ENCODE measurements at regions not wholly inside any gene's neighbourhood (a gene's known extent, or its start where the extent isn't known, plus 50 kb on each side); places are given as distances from the start of the nearest gene placed in this dataset.

- H3K27me3 ChIP-seq (ENCODE audit: insufficient read depth, low read length) = no peaks in the 10 kb centered on the region
- no peak overlapping the region for H3K14ac ChIP-seq (ENCODE audit: low read length)
- no peak overlapping the region for H2BK120ac ChIP-seq (ENCODE audit: insufficient read depth, low read length, poor library complexity)
- no peak for DNase-seq
- no peaks in the 10 kb centered on the region for H3K79me1 ChIP-seq (ENCODE audit: low read length)
- no peaks in the 10 kb centered on the region for H3K79me2 ChIP-seq (ENCODE audit: control insufficient read depth, insufficient read depth, low read length, poor library complexity)
- H3K36me3 ChIP-seq (ENCODE audit: control insufficient read depth in 1 of 2, insufficient read depth in 2 of 2, low read length in 2 of 2) = no peaks in the 10 kb centered on the region
- no peak overlapping the region for H2BK5ac ChIP-seq (ENCODE audit: low read depth, low read length, poor library complexity)
- H4K91ac ChIP-seq (ENCODE audit: low read depth, low read length) = no peak overlapping the region
- H3K18ac ChIP-seq (ENCODE audit: low read length) = no peak overlapping the region
- no peak overlapping the region for H3K4me2 ChIP-seq (ENCODE audit: low read length)
- H3K23ac ChIP-seq (ENCODE audit: low read length) = no peak overlapping the region
- no peaks in the 10 kb centered on the region for H3K4me1 ChIP-seq (ENCODE audit: control insufficient read depth in 1 of 2, insufficient read depth in 2 of 2, low read length in 2 of 2)
- no peak overlapping the region for H3K9ac ChIP-seq (ENCODE audit: low read length)
- H4K12ac ChIP-seq (ENCODE audit: low read depth, low read length) = no peak overlapping the region
- no peaks in the 10 kb centered on the region for H3K9me3 ChIP-seq (ENCODE audit: insufficient read depth, low read depth, low read length)
- no peak overlapping the region for H2BK12ac ChIP-seq (ENCODE audit: low read length)
- H3K4ac ChIP-seq (ENCODE audit: low read depth, low read length) = no peak overlapping the region
- no peak overlapping the region for H2AK5ac ChIP-seq (ENCODE audit: low read length)
- no CpG with 5 or more reads among the region's 5 CpGs for WGBS (ENCODE audit: extremely low coverage, insufficient coverage, insufficient read length)
- no peak overlapping the region for H2AFZ ChIP-seq (ENCODE audit: insufficient read depth, low read length, poor library complexity)
- H4K8ac ChIP-seq (ENCODE audit: low read depth, low read length) = no peak overlapping the region
- H3K4me3 ChIP-seq (ENCODE audit: low read depth, low read length) = no peak overlapping the region
- H3K27ac ChIP-seq (ENCODE audit: low read depth, low read length) = no peak overlapping the region
Observed at GRCh38 chr10:85250304-85250703, 921.9 kb downstream of the CCSER2 start.

DNA sequence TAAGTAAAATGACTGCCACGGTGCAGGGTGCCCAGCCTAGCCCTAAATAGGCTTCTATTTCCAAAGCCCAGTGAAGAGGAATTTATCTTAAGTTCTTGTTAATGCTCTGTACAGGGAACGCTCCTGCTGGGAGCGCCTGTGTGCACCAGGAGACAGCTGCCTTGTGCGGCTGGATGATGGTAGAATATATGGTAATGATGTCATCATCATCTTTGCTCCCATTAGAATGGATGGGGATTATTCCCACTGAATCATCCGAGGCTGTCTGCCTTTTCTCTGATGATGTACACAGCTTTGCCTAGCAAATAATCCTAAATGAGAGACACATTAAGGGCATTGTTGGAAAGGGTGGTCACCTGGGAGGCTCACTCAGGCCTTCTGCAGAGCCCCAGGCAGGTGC, 928.1 kb downstream of the CCSER2 start:
- Histone ChIP-seq H2AK5ac (ENCODE audit: low read length) (no peak overlapping the region), H3K79me2 (ENCODE audit: control insufficient read depth, insufficient read depth, low read length, poor library complexity) (no peaks in the 10 kb centered on the region), H3K23ac (ENCODE audit: low read length) (no peak overlapping the region), H3K4me1 (ENCODE audit: control insufficient read depth in 1 of 2, insufficient read depth in 2 of 2, low read length in 2 of 2) (peaks cover 5 to 6% of the 10 kb centered on the region in 2 experiments), H3K4me3 (ENCODE audit: low read depth, low read length) (no peak overlapping the region), H3K9ac (ENCODE audit: low read length) (peak overlapping the region; percentile 25), H4K8ac (ENCODE audit: low read depth, low read length) (no peak overlapping the region), H4K12ac (ENCODE audit: low read depth, low read length) (no peak overlapping the region), H4K91ac (ENCODE audit: low read depth, low read length) (no peak overlapping the region), H2BK5ac (ENCODE audit: low read depth, low read length, poor library complexity) (no peak overlapping the region), H3K18ac (ENCODE audit: low read length) (no peak overlapping the region), H3K27ac (ENCODE audit: low read depth, low read length) (no peak overlapping the region), H3K9me3 (ENCODE audit: insufficient read depth, low read depth, low read length) (no peaks in the 10 kb centered on the region), H3K4me2 (ENCODE audit: low read length) (no peak overlapping the region), H3K14ac (ENCODE audit: low read length) (no peak overlapping the region), H3K36me3 (ENCODE audit: control insufficient read depth in 1 of 2, insufficient read depth in 2 of 2, low read length in 2 of 2) (no peaks in the 10 kb centered on the region), H3K27me3 (ENCODE audit: insufficient read depth, low read length) (no peaks in the 10 kb centered on the region), H2AFZ (ENCODE audit: insufficient read depth, low read length, poor library complexity) (no peak overlapping the region), H2BK120ac (ENCODE audit: insufficient read depth, low read length, poor library complexity) (no peak overlapping the region), H3K79me1 (ENCODE audit: low read length) (no peaks in the 10 kb centered on the region), H2BK12ac (ENCODE audit: low read length) (no peak overlapping the region), H3K4ac (ENCODE audit: low read depth, low read length) (no peak overlapping the region)
- DNase-seq = no peak
- no CpG with 5 or more reads among the region's 5 CpGs for WGBS (ENCODE audit: extremely low coverage, insufficient coverage, insufficient read length)

- Histone ChIP-seq H3K79me2 (ENCODE audit: control insufficient read depth, insufficient read depth, low read length, poor library complexity) (no peaks in the 10 kb centered on the region), H3K27me3 (ENCODE audit: insufficient read depth, low read length) (no peaks in the 10 kb centered on the region), H4K91ac (ENCODE audit: low read depth, low read length) (no peak overlapping the region)
Observed at GRCh38 chr10:85259908-85260307, 931.5 kb downstream of the CCSER2 start.

DNA sequence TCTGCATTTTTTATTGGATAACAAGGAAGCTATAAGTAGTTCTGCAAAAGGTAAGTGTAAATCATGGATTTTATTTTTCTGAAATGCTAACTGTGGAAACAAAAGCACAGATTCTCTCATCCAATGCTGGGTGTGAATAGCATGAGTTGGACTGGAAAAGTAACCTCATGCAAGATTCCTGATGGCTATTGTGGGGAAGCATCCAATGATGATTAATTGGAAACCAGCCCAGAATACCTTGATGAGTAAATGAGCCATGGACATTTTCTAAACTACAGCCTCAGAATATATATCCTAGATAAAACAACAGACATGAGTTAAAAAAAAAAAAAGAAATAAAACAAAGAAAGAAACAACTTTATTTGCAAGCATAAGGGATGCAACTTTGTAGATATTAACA, 934.6 kb downstream of the CCSER2 start:
- H4K12ac ChIP-seq (ENCODE audit: low read depth, low read length) = no peak overlapping the region
- no peak overlapping the region for H3K18ac ChIP-seq (ENCODE audit: low read length)
- H3K4me1 ChIP-seq (ENCODE audit: control insufficient read depth in 1 of 2, insufficient read depth in 2 of 2, low read length in 2 of 2) = peaks cover 5 to 6% of the 10 kb centered on the region in 2 experiments
- H4K8ac ChIP-seq (ENCODE audit: low read depth, low read length) = no peak overlapping the region
- no peak overlapping the region for H3K4ac ChIP-seq (ENCODE audit: low read depth, low read length)
- H2BK12ac ChIP-seq (ENCODE audit: low read length) = no peak overlapping the region
- H2AK5ac ChIP-seq (ENCODE audit: low read length) = no peak overlapping the region
- H3K79me2 ChIP-seq (ENCODE audit: control insufficient read depth, insufficient read depth, low read length, poor library complexity) = no peaks in the 10 kb centered on the region
- no peaks in the 10 kb centered on the region for H3K36me3 ChIP-seq (ENCODE audit: control insufficient read depth in 1 of 2, insufficient read depth in 2 of 2, low read length in 2 of 2)
- H3K9ac ChIP-seq (ENCODE audit: low read length) = no peak overlapping the region
- H3K4me2 ChIP-seq (ENCODE audit: low read length) = no peak overlapping the region
- no peak for DNase-seq
- H2BK120ac ChIP-seq (ENCODE audit: insufficient read depth, low read length, poor library complexity) = no peak overlapping the region
- no peaks in the 10 kb centered on the region for H3K27me3 ChIP-seq (ENCODE audit: insufficient read depth, low read length)
- H4K91ac ChIP-seq (ENCODE audit: low read depth, low read length) = no peak overlapping the region
- H2BK5ac ChIP-seq (ENCODE audit: low read depth, low read length, poor library complexity) = no peak overlapping the region
- no peak overlapping the region for H2AFZ ChIP-seq (ENCODE audit: insufficient read depth, low read length, poor library complexity)
- H3K27ac ChIP-seq (ENCODE audit: low read depth, low read length) = no peak overlapping the region
- no peaks in the 10 kb centered on the region for H3K79me1 ChIP-seq (ENCODE audit: low read length)
- no peak overlapping the region for H3K14ac ChIP-seq (ENCODE audit: low read length)
- no peaks in the 10 kb centered on the region for H3K9me3 ChIP-seq (ENCODE audit: insufficient read depth, low read depth, low read length)
- no peak overlapping the region for H3K4me3 ChIP-seq (ENCODE audit: low read depth, low read length)
- no peak overlapping the region for H3K23ac ChIP-seq (ENCODE audit: low read length)

More at GRCh38 chr10:85259908-85260307, 931.5 kb downstream of the CCSER2 start:
- H3K18ac ChIP-seq (ENCODE audit: low read length) = no peak overlapping the region
- no peaks in the 10 kb centered on the region for H3K9me3 ChIP-seq (ENCODE audit: insufficient read depth, low read depth, low read length)
- H4K12ac ChIP-seq (ENCODE audit: low read depth, low read length) = no peak overlapping the region
- H2BK5ac ChIP-seq (ENCODE audit: low read depth, low read length, poor library complexity) = no peak overlapping the region
- no peak overlapping the region for H2BK120ac ChIP-seq (ENCODE audit: insufficient read depth, low read length, poor library complexity)
- no peak overlapping the region for H3K4me3 ChIP-seq (ENCODE audit: low read depth, low read length)
- WGBS (ENCODE audit: extremely low coverage, insufficient coverage, insufficient read length) = no CpG with 5 or more reads among the region's 4 CpGs
- H3K23ac ChIP-seq (ENCODE audit: low read length) = no peak overlapping the region
- H4K8ac ChIP-seq (ENCODE audit: low read depth, low read length) = no peak overlapping the region
- no peak overlapping the region for H3K9ac ChIP-seq (ENCODE audit: low read length)
- no peak overlapping the region for H2AK5ac ChIP-seq (ENCODE audit: low read length)
- H3K4me1 ChIP-seq (ENCODE audit: control insufficient read depth in 1 of 2, insufficient read depth in 2 of 2, low read length in 2 of 2) = peaks cover 5 to 6% of the 10 kb centered on the region in 2 experiments
- peak; percentile 83 to 86 for DNase-seq
- peak overlapping the region; percentile 2 for H3K4me2 ChIP-seq (ENCODE audit: low read length)
- H3K79me1 ChIP-seq (ENCODE audit: low read length) = no peaks in the 10 kb centered on the region
- H2AFZ ChIP-seq (ENCODE audit: insufficient read depth, low read length, poor library complexity) = no peak overlapping the region
- no peak overlapping the region for H3K27ac ChIP-seq (ENCODE audit: low read depth, low read length)
- H3K36me3 ChIP-seq (ENCODE audit: control insufficient read depth in 1 of 2, insufficient read depth in 2 of 2, low read length in 2 of 2) = no peaks in the 10 kb centered on the region
- H3K14ac ChIP-seq (ENCODE audit: low read length) = no peak overlapping the region
- no peak overlapping the region for H2BK12ac ChIP-seq (ENCODE audit: low read length)
- H3K4ac ChIP-seq (ENCODE audit: low read depth, low read length) = no peak overlapping the region
